ENCODE measurements at regions not wholly inside any gene's neighbourhood (a gene's known extent, or its start where the extent isn't known, plus 50 kb on each side); places are given as distances from the start of the nearest gene placed in this dataset.
A peak's percentile ranks its signal among the peaks of the same experiment; 100 is the strongest.

- H3K27ac ChIP-seq = no peak overlapping the region
- H3K27me3 ChIP-seq = no peaks in the 10 kb centered on the region
- H3K36me3 ChIP-seq = no peaks in the 10 kb centered on the region
- TF ChIP-seq CTCF (IDR thresholded peaks at IDR 0.05; ENCODE audit: low read depth, low read length) = no peak
- H3K4me1 ChIP-seq (ENCODE audit: low read depth) = no peaks in the 10 kb centered on the region
- H3K4me3 ChIP-seq = no peak overlapping the region
- DNase-seq (ENCODE audit: low read depth in 1 of 2, low spot score in 1 of 2) = no peak
- H3K9me3 ChIP-seq (ENCODE audit: low read depth) = no peaks in the 10 kb centered on the region
Measured at GRCh38 chr3:154718053-154718452, 288.1 kb upstream of the GPR149 start.

- Histone ChIP-seq H3K4me1 (ENCODE audit: low read depth) (no peaks in the 10 kb centered on the region), H3K27ac (no peak overlapping the region), H3K36me3 (no peaks in the 10 kb centered on the region), H3K27me3 (no peaks in the 10 kb centered on the region), H3K9me3 (ENCODE audit: low read depth) (no peaks in the 10 kb centered on the region), H3K4me3 (no peak overlapping the region)
- no peak for TF ChIP-seq CTCF (IDR thresholded peaks at IDR 0.05; ENCODE audit: low read depth, low read length)
- DNase-seq (ENCODE audit: low read depth in 1 of 2, low spot score in 1 of 2) = no peak
Measured at GRCh38 chr3:154716170-154716569, 286.2 kb upstream of the GPR149 start.

GRCh38 chr3:154708554-154708953 is 278.6 kb upstream of the GPR149 start:
- H3K27me3 ChIP-seq = no peaks in the 10 kb centered on the region
- no peaks in the 10 kb centered on the region for H3K4me1 ChIP-seq (ENCODE audit: low read depth)
- H3K9me3 ChIP-seq (ENCODE audit: low read depth) = no peaks in the 10 kb centered on the region
- no peak for DNase-seq (ENCODE audit: low read depth in 1 of 2, low spot score in 1 of 2)
- no peak for TF ChIP-seq CTCF (IDR thresholded peaks at IDR 0.05; ENCODE audit: low read depth, low read length)
- no peak overlapping the region for H3K27ac ChIP-seq
- H3K36me3 ChIP-seq = no peaks in the 10 kb centered on the region
- no peak overlapping the region for H3K4me3 ChIP-seq

GRCh38 chr3:154701055-154701454 is 271.1 kb upstream of the GPR149 start:
- Histone ChIP-seq H3K36me3 (no peaks in the 10 kb centered on the region), H3K27me3 (no peaks in the 10 kb centered on the region), H3K9me3 (ENCODE audit: low read depth) (no peaks in the 10 kb centered on the region), H3K27ac (no peak overlapping the region), H3K4me1 (ENCODE audit: low read depth) (no peaks in the 10 kb centered on the region), H3K4me3 (no peak overlapping the region)
- TF ChIP-seq CTCF (IDR thresholded peaks at IDR 0.05; ENCODE audit: low read depth, low read length) = no peak
- DNase-seq (ENCODE audit: low read depth in 1 of 2, low spot score in 1 of 2) = no peak

- Histone ChIP-seq H3K27me3 (no peaks in the 10 kb centered on the region), H3K9me3 (ENCODE audit: low read depth) (no peaks in the 10 kb centered on the region), H3K4me3 (no peak overlapping the region), H3K36me3 (no peaks in the 10 kb centered on the region), H3K27ac (no peak overlapping the region), H3K4me1 (ENCODE audit: low read depth) (no peaks in the 10 kb centered on the region)
- DNase-seq (ENCODE audit: low read depth in 1 of 2, low spot score in 1 of 2) = no peak
- no peak for TF ChIP-seq CTCF (IDR thresholded peaks at IDR 0.05; ENCODE audit: low read depth, low read length)
Measured at GRCh38 chr3:154690413-154690812, 260.4 kb upstream of the GPR149 start.

GRCh38 chr3:154684440-154684839 is 254.4 kb upstream of the GPR149 start:
- Histone ChIP-seq H3K9me3 (ENCODE audit: low read depth) (no peaks in the 10 kb centered on the region), H3K27me3 (no peaks in the 10 kb centered on the region), H3K4me1 (ENCODE audit: low read depth) (no peaks in the 10 kb centered on the region), H3K36me3 (no peaks in the 10 kb centered on the region), H3K4me3 (no peak overlapping the region), H3K27ac (peak overlapping the region; percentile 21)
- no peak for TF ChIP-seq CTCF (IDR thresholded peaks at IDR 0.05; ENCODE audit: low read depth, low read length)
- DNase-seq (ENCODE audit: low read depth in 1 of 2, low spot score in 1 of 2) = peak in 1 of 2 donors; percentile 2

Measured in cardiac muscle cell (in vitro differentiated cells and primary cell).